ENCODE measurements at regions not wholly inside any gene's neighbourhood (a gene's known extent, or its start where the extent isn't known, plus 50 kb on each side); places are given as distances from the start of the nearest gene placed in this dataset.

- TF ChIP-seq CTCF (IDR thresholded peaks at IDR 0.05; ENCODE audit: low read length) (no peak), EZH2phosphoT487 (IDR thresholded peaks at IDR 0.05; ENCODE audit: low read length) (no peak), EZH2 (optimal IDR thresholded peaks at IDR 0.05; ENCODE audit: low read depth, low read length) (no peak)
These were observed 168.7 kb upstream of the MYO16 start for GRCh38 chr13:108460746-108461145.

Data from MM.1S (cell line).